ENCODE measurements at regions not wholly inside any gene's neighbourhood (a gene's known extent, or its start where the extent isn't known, plus 50 kb on each side); places are given as distances from the start of the nearest gene placed in this dataset.

DNA sequence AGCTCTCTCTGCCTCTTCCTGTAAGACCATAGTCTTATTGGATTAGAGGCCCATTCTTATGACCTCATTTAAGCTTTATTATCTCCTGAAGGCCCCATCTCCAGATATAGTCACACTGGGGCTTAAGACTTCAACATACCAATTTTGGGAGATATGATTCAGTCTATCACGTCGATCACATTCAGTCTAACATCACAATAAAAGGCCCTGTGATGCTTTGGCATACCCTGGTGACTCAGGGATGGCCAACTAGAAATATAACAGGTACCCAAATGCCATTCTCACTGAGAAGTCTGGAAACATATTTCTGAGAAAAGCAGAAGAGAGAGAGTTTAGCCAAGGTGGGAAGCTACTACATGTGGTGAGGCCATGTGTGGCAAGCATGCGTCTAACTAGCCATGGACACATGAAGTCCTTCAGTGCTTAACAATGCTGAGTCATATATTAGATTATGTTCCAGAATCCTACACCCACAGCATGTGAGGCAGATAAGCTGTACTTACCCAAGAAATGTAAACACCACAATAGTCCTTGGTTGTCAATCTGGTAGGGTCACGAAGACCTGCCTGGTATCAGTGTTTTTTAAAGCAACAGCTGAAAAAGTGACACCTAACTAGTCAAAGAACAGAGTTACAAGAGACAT lies 485.1 kb downstream of the FOXO1 start:
- TF ChIP-seq, protein P1, sequence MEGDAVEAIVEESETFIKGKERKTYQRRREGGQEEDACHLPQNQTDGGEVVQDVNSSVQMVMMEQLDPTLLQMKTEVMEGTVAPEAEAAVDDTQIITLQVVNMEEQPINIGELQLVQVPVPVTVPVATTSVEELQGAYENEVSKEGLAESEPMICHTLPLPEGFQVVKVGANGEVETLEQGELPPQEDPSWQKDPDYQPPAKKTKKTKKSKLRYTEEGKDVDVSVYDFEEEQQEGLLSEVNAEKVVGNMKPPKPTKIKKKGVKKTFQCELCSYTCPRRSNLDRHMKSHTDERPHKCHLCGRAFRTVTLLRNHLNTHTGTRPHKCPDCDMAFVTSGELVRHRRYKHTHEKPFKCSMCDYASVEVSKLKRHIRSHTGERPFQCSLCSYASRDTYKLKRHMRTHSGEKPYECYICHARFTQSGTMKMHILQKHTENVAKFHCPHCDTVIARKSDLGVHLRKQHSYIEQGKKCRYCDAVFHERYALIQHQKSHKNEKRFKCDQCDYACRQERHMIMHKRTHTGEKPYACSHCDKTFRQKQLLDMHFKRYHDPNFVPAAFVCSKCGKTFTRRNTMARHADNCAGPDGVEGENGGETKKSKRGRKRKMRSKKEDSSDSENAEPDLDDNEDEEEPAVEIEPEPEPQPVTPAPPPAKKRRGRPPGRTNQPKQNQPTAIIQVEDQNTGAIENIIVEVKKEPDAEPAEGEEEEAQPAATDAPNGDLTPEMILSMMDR (IDR thresholded peaks at IDR 0.05; ENCODE audit: insufficient read depth, low read depth, low read length, missing control alignments), result no peak
- no peak overlapping the region for H3K4me3 ChIP-seq (ENCODE audit: low read depth, low read length)
- DNase-seq (ENCODE audit: low read depth), result no peak

DNA sequence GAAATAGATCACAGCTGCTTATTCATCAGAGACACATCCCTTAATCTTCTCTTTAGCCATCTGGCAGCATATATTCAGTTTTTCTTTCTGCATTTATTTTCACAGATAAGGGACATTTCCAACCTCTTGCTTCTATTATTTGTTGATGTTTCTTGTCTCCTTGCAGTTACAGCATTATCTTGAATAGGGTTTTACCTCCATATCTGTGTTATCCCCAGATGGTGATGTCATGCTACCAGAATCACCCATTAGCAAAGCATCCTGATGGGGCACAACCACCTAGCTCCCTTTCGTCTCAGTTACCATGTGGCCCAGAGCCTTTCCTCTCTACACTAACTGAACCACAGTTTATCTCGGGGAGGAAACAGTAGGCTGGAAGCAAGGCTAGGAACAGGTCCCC lies 483.9 kb downstream of the FOXO1 start:
- TF ChIP-seq, protein P1 (IDR thresholded peaks at IDR 0.05; ENCODE audit: insufficient read depth, low read depth, low read length, missing control alignments), result no peak
- DNase-seq (ENCODE audit: low read depth), result no peak
- H3K4me3 ChIP-seq (ENCODE audit: low read depth, low read length), result no peak overlapping the region

DNA sequence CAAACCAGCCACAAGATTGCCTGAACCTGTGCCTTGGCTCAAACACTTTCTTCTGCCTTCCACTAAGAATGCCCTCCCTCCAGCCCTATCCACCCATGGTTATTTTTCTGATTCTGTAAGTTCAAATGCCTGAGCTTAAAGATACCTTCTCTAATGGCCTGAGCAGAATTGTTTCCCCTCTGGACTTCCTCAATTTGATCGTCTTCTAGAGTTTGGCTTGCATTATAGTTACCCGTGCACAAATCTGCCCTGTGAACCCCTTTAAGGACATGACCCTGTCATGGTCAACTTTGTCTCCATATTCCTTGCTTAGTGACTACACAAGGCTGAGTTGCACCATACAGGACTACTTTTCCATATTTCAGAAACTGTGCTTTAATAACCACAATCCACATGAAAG lies 481.0 kb downstream of the FOXO1 start:
- no peak for DNase-seq (ENCODE audit: low read depth)
- TF ChIP-seq, protein P1 (IDR thresholded peaks at IDR 0.05; ENCODE audit: insufficient read depth, low read depth, low read length, missing control alignments), result no peak
- H3K4me3 ChIP-seq (ENCODE audit: low read depth, low read length), result no peak overlapping the region

DNA sequence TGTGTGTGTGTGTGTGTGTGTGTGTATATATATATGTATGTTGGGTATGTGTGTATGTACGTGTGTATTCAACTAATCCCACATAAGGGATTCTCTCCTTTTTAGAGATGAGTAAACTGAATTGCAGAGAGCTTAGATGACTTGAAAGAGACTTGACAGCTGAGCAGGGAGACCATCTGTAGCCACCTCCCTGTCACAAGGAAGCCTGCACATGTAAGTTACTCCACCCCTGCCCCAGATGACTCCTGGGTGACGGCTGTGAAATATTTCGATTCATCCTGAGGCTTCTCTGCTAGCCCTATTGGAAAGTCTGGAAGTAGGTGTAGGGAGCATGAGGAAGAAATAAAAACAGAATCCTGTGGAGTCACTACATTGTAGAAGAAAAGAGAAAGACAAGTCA lies 480.4 kb downstream of the FOXO1 start:
- no peak for DNase-seq (ENCODE audit: low read depth)
- TF ChIP-seq, protein P1 (IDR thresholded peaks at IDR 0.05; ENCODE audit: insufficient read depth, low read depth, low read length, missing control alignments), result no peak
- H3K4me3 ChIP-seq (ENCODE audit: low read depth, low read length), result no peak overlapping the region

DNA sequence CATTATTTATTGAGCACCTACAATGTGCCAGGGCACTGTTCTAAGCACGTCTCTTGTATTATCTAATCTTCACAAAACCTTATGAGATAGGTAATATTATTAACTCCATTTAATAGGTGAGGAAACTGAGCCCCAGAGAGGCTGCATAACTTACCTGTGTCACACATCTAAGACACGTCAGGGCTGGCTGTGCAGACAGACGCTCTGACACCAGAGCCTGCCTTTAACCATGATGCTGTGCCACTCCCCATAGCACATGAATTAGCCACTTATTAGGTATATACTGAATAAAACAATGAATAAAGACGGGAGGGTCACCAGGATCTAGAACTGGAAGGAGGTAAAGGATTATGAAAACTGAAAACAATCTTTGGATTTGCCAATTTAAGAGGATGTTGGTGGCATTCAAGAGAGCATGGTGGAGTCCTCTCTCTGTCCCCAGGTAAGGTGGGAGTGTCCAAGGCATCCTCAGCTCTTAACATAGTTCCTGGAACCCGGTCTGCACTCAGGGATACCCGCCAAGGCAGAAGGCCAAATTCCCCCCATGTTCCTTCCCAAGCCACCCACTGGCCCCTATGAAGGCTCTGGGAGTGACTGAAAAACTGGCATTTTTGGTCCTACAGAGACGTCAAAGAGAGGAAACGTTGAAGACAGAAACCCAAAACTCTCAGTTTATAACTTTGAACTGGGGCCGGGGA lies 479.7 kb downstream of the FOXO1 start:
- no peak overlapping the region for H3K4me3 ChIP-seq (ENCODE audit: low read depth, low read length)
- TF ChIP-seq, protein P1 (IDR thresholded peaks at IDR 0.05; ENCODE audit: insufficient read depth, low read depth, low read length, missing control alignments), result no peak
- no peak for DNase-seq (ENCODE audit: low read depth)

DNA sequence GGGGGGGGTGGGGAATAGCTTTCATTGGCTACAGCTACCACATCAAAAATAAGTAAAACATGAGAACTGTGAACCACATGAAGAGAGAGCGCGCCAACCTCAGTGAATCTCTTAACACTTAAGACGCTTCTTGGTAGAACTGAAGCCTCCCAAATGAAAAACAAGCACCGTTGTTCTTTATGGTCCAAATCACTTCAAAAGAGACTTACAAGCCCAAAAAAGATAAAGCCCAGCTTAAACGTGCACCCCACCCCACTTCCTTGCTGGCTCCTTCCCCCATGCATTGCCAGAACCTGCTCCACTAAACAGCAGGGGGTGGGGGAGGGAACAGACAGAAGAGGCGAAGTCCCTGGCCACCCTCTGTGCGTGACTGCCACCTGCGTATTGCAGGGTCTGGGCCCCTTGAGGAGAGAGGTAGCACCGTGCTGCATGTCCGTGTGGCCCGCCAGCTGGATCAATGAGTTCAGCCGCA lies 479.1 kb downstream of the FOXO1 start:
- no peak overlapping the region for H3K4me3 ChIP-seq (ENCODE audit: low read depth, low read length)
- TF ChIP-seq, protein P1 (IDR thresholded peaks at IDR 0.05; ENCODE audit: insufficient read depth, low read depth, low read length, missing control alignments), result no peak
- no peak for DNase-seq (ENCODE audit: low read depth)
